HG03521 (cell line): ENCODE measurements at regions not wholly inside any gene's neighbourhood (a gene's known extent, or its start where the extent isn't known, plus 50 kb on each side); places are given as distances from the start of the nearest gene placed in this dataset.
"Not testable (repeated sequence)": the region's sequence is repeated elsewhere in the genome, so short reads cannot be mapped to it uniquely, and the experiment has no call there.

Source experiments
- ATAC-seq: cut with Tn5 transposase; IDR thresholded peaks from one replicate; pipeline ENCODE4 v1.9.1; 2021; ENCODE audit warnings: mild to moderate bottlenecking, moderate library complexity; ENCODE audit not compliant: unreplicated experiment

DNA sequence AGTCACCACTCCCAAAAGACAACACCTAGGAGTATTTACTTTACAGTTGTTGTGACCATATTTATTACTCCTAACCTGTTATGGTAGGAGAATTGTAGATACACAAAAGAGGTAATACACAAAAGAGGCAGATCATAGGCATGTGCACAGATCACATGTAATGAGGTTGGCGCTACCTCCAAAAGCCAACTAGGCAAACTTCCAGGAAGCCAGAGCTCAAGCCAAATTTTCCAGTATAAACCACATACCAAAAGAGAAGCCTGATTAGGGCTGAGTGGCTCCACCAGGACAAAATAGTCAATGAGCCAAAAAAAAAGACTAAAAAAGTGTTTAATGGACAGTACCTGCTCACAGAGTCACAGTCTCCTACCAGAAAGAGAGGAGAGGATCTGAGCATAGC is 195.0 kb upstream of the PBX1 start:
- ATAC-seq: no peak

DNA sequence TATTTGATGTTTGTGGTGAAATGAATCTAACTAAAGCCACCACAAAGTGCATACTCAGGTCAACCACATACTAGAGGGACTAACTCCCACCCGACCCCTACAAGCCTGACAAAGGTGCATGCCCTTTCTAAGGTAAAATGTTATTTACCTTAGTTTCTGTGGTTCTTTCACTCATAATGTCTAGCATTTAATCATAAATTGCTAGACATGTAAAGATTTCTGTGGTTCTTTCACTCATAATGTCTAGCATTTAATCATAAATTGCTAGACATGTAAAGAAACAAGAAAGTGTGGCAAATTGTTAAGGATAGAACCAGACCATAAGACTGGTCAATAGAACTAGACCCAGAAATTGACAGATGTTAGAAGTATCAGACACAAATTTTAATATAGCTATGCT is 193.0 kb upstream of the PBX1 start:
- no peak for ATAC-seq

DNA sequence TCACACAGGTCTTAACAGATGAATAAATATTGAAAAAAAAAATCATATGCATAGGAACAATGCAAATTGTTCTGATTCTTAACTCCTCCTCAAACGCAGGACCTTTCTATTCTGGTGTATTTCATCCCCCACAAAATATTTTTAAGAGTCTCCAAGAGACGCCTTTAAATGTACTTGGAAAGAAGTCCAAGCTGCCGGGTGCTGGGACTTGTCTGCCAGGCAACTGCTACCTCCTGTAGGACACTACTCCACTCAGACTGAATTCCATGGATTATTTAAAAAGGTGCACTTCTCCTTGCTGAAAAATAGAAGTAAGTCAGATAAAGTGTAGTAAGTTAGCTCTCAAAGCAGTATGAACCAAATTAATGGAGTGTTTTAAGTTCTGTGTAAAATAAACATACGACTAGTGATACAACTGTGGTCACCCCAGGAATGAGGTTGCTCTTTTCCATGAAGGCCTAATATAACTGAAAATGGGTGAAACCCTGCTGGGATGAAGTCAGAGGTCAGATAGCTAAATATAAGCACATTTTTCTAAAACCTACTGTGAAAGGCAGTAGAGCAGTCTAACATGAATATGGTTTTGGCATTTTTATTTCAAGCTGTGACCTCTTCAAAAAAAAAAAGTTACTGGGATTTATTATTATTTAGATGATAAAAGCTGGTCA is 189.2 kb upstream of the PBX1 start:
- ATAC-seq: no peak

DNA sequence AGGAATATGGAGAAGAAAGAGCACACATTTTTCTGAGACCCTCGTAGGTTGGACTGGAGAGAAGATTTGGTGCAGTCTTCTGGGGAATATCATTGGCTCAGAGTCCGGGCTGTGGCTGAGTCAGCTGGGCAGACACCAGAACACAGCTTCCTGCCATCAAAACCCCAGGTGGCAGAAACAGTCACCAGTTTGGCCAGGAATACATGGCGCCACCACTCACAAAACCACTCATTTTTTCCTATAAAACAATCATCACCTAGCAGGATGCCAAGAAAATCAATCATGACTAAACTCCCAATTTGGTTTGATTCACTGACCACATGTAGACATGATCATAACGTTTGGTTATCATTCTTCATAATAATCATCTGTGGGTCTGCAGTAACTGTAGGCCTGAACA is 178.1 kb upstream of the PBX1 start:
- ATAC-seq: no peak

GRCh38 chr1:164382384-164382783 is 176.6 kb upstream of the PBX1 start:
- ATAC-seq: no peak

- ATAC-seq: no peak
These were observed 174.7 kb upstream of the PBX1 start for GRCh38 chr1:164384262-164384661.

GRCh38 chr1:164417016-164417704 is 141.8 kb upstream of the PBX1 start:
- ATAC-seq: no peak

DNA sequence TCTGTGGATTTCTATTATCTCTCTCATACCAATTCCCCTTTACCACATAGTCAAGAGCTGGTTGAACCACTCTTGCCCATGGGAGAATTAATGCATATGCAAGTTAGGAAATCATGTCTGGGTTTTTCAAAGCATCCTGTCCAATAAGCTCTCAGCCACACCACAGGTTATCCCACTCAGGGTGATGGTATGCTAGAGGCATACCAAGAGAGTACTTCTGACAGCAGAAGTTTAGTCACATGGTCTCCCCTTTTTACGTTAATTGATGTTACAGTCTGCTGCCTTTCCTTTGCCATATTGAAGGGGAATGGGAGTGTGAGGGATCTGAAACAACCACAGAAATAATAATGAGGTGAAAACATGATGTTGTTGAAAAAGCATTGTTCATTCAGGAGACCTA is 135.8 kb upstream of the PBX1 start:
- no peak for ATAC-seq

GRCh38 chr1:164433141-164433817 is 125.7 kb upstream of the PBX1 start:
- no peak for ATAC-seq

GRCh38 chr1:164433818-164434170 is 125.2 kb upstream of the PBX1 start:
- no peak for ATAC-seq

GRCh38 chr1:164440232-164440631 is 118.8 kb upstream of the PBX1 start:
- no peak for ATAC-seq

GRCh38 chr1:164443166-164443565 is 115.8 kb upstream of the PBX1 start:
- ATAC-seq: no peak

GRCh38 chr1:164443836-164444235 is 115.1 kb upstream of the PBX1 start:
- ATAC-seq: no peak

DNA sequence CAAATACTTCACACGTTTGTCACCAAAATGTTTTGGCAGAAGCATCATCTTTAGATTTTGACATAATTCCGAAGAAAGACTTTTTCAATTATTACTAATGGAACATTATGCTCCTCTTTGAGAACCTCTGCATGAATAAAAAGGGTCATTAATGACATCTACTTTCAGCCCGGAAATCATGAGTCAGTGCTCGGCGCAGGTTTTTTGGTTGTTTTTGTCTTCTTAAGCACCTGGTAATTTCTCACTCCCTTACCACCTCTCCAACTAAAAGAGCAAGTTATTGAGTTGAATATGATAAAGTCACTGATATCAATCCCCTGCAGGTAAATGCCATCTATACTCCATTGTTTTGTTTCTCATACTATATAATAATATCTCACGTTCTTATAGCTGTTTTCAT is 113.0 kb upstream of the PBX1 start:
- ATAC-seq: no peak

DNA sequence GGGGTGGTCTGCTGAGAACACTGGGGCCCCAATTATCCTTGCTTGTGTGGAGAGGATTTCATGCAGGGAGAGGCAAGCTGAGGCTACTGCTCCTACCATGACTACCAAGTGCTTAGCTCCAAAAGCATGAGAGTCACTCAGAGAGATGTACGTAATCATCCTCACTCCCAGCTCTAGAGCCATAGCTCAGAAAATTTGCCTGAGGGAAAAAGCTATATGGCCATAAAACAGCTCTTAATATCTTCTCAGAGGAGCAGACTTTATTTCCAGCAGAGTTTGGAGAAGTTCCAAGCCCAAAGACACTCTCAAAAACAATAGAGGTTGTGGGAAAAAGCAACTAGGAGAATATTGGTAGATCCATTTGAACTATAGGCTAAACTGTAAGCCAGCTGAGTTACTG is 106.4 kb upstream of the PBX1 start:
- no peak for ATAC-seq

GRCh38 chr1:164456272-164456671 is 102.7 kb upstream of the PBX1 start:
- no peak for ATAC-seq

DNA sequence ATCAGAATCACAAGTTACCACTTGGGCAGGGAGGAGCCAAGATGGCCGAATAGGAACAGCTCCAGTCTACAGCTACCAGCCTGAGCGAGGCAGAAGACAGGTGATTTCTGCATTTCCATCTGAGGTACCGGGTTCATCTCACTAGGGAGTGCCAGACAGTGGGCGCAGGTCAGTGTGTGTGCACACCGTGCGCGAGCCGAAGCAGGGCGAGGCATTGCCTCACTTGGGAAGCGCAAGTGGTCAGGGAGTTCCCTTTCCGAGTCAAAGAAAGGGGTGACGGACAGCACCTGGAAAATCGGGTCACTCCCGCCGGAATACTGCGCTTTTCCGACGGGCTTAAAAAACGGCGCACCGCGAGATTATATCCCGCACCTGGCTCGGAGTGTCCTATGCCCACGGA is 99.8 kb upstream of the PBX1 start:
- ATAC-seq: not testable (repeated sequence)

DNA sequence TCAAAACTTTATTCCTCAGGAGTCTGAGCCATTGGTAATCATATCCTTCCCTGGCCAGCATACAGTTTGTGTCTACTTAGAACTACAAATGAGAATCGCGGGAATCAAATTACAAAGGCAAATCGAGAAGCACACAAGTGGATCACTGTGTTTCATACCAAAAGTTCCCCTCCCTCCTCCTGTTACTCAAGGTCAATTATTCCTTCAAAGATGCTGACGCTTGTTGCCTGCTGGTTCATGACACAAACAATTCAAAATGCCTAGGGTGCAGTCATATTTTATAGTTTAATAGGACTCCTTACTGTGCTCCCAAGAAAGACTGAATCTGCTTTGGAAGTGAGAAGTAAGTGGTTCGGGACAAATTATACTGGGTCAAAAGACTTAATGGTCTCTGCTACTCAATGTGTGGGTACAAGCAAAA is 93.0 kb upstream of the PBX1 start:
- ATAC-seq: no peak

GRCh38 chr1:164466429-164466828 is 92.6 kb upstream of the PBX1 start:
- no peak for ATAC-seq

DNA sequence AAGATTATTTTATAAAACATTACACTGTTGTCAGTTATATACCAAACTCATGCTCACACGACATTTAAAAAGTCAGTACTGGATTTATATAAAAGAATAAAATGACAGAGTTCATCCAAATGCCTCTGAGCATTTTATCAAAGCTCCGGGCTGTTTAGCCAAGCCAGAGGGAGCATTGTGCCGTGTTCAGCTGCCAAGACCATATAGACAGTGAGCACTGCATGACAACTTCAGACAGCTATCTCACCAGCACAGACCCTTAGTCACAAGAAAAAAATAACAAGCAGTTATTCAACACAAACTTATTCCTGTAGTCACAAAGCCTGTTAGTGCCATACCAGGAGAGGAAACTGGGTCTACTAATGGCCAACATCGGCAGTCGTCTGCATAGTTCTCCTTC is 88.0 kb upstream of the PBX1 start:
- ATAC-seq: no peak

DNA sequence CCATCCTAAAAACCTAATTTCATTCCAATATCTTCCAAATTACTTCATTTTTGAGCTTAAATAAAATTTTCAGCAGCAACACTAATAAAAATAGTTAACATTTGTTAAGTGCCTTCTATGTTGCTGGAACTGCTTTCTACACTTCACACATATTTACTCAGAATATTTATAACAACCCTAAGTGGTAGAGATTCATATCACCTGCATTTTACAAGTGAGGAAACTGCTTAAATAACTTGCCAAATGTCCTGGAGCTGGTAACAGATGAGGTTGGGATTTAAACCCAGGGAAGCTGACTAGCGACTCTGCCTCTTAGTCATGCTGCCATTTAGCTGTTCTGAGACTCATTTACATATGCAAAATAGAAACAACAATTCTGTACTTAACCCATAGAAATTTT is 86.1 kb upstream of the PBX1 start:
- no peak for ATAC-seq

DNA sequence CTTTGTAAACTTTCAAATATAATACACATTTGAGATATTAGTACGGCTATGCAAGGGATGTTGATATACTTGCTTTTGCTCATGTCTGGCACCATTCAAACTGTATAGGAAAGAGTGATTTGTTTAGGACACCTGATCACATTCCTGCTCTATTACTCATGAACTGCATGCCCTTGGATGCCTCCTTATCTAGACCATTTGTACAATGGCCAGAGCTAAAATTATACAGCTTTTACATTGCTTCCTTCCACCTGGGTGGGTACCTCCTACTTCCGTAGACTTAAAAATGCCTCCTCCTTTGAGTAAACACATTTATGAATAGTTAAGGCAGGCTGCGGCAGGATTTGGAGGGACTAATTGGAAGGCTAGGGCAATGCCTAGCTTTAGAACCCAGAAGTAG is 85.4 kb upstream of the PBX1 start:
- no peak for ATAC-seq
